GM04503 (cell line): ENCODE measurements at regions not wholly inside any gene's neighbourhood (a gene's known extent, or its start where the extent isn't known, plus 50 kb on each side); places are given as distances from the start of the nearest gene placed in this dataset.
A peak's percentile ranks its signal among the peaks of the same experiment; 100 is the strongest.
"Not testable (repeated sequence)": the region's sequence is repeated elsewhere in the genome, so short reads cannot be mapped to it uniquely, and the experiment has no call there.

Experiments used
- DNase-seq: peaks from one replicate; pipeline ENCODE4 v3.0.0-alpha.2; 2012; ENCODE audit warnings: low read depth

DNA sequence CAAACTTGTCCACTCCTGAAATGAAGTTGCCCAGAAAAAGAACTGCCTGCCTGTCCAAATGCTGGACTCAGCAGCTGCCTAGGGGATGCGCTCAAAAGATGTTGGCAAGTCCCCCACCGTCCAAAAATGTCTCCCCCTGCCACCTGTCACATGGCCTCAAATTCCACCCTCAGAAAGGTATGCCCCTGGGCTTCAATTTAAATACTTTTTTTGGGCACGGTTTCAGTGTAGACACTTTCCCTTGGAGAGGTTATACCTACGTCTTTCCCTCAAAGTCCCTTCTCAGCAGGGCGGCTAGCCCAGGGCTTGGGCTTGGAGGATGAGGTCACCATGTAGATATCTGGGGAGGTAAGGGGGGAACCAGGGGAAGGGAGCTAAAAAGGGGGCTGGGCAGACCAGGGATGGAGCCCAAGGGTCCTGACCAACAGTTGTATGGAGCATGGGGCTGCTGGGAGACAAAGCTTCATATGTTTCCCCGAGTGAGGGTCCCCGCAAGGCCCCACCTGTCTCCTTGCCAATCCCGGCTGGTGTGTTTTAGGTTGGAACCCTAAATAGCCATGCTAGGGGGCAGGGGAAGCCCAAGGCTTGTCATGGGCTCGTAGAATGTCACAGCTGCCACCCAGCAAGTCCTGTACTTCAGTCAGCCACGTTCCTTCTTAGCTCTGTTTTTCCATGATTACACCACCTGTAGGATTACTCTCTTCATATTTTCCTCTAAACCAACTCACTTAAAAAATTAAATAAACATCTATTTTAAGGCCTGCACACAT, 131.2 kb upstream of the TBX3 start:
- DNase-seq: no peak

DNA sequence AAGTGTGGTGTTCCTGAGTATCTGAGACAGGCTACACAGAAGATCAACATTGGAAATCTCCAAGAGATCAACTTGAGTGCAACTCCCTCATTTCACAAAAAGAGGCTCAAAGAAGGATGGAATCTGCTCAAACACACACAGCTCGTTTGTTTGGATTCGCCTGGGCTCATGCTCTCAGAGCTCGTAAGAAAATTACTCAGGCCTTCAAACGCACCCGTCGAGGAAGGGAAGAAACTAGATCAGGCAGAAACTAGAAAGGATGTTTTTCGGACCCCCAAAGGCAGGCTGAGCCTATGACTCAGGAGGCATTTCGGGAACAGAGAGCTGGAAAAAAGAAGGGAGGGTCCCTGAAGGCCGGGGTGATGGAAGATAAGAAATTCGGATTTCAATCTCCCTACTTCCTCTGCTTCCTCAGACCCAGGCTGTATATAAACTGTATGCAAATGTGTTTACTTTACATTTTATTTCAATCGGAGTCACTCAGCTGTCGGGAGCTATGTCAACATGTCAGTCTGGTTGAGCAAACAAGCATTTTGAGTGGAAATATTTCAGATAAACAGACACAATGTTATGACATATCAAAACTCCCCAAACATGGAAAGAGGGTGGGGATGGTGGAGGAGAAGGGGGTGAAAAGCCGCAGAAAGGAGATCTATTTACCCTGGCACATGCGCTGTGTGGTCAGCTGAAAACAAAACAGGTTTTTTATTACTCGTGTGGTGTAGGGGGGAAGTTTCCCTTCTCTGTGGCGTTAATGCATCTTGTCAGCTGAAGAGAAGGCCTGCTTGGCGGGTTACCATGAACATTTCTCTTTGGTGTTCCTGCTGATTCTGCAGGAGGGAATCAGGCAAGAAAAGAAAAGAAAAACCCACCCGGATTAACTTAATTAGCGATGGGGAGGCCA, 129.1 kb upstream of the TBX3 start:
- no peak for DNase-seq

DNA sequence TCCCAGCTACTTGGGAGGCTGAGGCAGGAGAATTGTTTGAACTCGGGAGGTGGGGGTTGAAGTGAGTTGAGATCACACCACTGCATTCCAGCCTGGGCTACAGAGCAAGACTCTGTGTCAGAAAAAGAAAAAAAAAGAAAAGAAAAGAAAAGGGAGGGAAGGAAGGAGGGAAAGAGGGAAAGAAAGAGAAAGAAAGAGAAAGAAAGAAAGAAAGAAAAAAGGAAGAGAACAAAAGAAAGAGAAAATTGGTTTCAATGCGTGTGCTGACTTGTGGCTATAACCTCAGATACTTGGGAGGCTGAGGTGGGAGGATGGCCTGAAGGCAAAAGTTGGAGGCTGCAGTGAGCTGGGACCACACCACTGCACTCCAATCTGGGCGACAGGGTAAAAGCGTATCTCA, 128.4 kb upstream of the TBX3 start:
- no peak for DNase-seq

DNA sequence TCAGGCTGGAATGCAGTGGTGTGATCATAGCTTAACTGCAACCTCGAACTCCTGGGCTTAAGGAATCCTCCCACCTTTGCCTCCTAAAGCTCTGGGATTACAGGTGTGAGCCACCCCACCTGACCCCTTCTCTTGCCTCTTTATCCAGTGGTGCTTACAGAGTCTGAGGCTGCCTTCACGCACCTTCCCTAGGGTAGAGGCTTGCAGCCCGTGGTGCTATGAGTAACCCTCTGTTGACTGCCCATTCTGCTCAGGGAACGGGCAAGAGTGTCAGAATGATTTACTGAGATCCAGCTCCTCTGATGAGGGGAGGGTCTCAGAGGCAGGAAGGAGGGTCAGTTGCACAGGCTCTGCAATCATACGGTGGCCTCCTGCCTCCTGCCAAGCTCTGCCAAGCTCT, 125.1 kb upstream of the TBX3 start:
- no peak for DNase-seq

DNA sequence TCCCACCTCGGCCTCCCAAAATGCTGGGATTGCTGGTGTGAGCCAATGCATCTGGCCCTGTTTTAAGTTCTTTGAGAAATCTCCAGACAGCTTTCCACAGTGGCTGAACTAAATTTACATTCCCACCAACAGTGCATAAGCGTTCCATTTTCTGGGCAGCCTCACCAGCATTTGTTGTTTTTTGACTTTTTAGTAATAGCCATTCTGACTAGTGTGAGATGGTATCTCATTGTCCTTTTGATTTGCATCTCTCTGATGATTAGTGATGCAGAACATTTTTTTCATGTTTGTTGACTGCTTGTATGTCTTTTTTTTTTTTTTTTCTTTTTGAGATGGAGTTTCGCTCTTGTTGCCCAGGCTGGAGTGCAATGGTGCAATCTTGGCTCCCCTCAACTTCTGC, 117.4 kb upstream of the TBX3 start:
- DNase-seq: not testable (repeated sequence)

DNA sequence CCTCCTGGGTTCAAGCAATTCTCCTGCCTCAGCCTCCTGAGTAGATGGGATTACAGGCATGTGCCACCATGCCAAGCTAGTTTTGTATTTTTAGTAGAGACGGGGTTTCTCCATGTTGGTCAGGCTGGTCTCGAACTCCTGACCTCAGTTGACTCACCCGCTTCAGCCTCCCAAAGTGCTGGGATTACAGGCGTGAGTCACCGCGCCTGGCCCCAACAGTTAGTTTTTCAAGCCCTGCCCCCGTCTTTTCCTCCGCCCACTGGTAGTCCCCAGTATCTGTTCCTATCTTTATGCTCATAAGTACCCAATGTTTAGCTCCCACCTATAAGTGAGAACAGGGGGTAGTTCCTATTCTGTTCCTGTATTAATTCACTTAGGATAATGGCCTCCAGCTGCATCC, 116.6 kb upstream of the TBX3 start:
- DNase-seq: not testable (repeated sequence)

DNA sequence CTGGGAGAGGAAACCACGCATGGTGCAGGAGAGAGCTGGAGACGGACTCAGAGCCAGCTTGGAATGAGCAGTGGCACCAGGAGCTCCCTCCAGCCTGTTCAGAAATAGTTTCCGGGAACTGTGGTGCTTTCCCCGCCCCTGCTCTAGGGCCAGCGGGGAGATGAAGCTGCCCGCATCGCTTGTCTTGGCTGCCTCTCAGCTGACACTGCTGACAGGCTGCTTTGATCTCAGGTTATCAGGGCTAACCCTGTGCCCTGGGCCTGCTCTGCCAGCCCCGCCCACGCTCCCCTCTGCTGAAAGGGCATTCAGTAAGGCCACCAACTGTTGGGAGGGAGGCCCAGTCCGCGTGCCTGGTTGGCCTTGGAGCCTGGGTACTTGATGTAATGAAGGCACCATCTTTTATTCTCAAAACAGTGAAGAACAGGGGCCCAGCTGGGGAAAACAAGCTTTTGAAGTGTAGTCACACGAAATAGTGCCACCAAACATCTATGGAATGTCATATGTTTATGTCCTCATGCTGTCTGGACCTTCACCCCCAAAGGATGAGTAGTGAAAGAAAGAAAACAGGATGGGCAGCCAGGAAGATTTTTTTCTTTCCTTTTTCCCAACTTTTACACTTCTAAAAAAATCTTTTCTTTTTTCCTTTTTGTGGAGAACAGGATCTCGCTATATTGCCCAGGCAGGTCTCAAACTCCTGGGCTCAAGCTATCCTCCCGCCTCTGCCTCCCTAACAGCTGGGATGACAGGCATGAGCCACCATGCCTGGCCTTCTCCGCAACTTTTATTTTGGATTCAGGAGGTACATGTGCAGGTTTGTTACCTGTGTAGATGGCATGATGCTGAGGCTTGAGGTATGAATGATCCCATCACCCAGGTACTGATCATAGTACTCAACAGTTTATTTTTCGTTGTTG, 115.9 kb upstream of the TBX3 start:
- peak; percentile 29 for DNase-seq

DNA sequence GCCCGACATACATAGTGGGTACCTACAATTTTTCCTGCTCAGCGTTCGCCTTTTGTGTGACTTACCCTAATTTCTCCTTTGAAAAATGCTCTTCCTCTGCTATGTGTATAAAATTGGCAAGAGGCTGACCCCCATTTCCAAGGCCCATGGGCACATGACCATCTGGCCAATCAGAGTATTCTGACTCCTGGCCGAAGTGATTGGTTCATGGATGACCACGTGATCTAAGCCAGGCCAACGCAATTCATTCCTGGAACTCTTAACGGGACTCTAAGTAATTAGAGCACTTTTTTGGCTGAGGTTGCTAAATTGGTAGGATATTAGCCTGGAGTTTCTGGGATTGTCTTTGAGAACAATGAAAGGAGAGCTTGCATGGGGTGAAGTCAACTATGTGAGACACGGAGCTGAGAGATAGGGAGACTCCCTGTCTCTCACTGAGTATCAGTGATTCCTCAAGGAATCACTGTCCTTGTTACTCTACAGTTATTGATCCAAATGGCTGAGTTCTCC, 110.1 kb upstream of the TBX3 start:
- no peak for DNase-seq

DNA sequence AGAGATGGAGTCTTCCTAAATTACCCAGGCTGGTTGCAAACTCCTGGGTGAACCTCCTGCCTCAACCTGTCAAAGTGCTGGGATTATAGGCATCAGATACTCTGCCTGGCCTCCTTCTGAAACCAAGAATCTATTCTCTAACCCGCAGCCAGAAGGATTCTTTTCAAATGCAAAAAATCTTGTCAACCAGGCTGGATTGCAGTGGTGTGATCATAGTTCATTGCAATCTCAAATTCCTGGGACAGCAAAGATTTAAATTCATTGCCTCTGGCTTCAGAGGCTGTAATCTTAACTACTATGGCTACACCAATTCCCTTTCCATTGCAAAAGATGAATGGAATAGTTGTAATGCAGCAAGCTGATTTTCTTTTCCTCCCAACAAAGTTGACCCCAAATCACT, 106.3 kb upstream of the TBX3 start:
- no peak for DNase-seq

DNA sequence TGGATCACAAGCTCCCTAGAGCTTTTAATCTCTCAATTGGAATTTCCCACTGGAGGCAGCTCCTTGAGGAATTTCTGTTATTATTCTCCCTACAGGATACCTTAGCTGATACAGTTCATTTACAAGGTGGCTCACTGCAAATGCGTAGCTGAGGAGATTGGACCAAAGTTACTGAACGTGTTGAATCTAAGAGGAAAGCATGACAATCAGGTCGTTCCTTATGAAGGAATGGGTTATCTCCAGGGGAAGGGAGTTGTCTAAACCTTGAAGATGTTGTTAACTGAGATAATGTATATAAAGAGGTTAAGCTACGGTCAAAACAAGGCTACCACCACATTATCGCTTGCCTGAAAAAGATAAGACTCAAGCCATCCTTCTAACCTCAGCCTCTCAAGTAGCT, 105.8 kb upstream of the TBX3 start:
- no peak for DNase-seq

DNA sequence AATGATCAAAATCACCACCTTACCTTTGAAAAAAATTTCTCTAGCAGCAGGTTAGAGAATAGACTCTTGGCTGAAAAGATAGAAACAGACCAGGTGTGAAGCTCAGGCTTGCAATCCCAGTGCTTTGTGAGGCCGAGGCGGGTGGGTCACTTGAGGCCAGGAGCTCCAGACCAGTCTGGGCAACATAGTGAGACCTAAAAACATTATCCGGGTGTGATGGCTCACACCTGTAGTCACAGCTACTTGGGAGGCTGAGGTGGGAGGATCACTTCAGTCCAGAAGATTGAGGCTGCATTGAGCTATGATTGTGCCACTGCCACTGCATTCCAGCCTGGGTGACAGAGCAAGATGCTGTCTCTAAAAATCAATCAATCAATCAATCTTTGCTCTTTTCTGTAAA, 105.3 kb upstream of the TBX3 start:
- no peak for DNase-seq

DNA sequence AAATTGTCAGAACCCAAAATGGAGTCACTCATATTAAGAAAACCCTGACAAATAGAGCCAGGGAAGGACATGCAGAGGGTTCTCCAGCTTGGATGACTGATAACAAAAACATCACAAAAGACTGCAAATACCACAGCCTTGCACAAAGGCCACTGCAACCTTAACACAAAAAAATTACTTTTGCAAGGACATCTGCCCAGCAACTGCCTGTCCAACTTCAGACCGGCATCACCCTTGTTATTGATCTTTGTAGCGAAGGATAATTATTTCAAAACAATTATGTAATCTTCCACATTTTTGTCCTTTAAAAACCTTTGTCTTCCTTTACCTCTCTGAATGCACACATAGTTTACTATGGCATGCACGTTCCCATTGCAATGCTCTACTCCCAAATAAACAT, 100.6 kb upstream of the TBX3 start:
- DNase-seq: no peak

DNA sequence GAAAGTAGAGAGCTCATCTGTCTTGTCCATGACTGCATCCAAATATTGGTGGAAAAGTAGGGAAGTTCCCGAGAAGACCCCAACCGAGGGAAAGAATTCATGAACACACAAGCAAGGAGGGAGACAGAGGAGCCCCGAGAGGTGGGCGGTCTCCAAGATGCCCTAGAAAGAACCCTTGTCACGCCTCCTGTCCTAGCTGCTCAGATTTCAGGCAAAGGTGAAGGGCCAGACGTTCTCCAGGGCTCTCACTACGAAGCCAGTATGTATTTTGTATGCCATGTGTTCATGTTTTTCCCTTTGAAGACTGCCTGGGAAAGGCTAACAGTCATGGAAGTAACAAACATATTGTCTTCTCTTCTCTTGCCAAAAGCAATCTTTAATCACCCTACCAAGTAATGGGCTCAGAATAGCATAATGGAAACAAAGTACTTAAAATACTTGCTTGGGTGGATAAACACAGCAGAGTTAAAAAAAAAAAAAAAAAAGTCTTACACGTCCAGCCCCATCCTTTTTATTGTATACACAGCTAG, 99.2 kb upstream of the TBX3 start:
- DNase-seq: no peak

DNA sequence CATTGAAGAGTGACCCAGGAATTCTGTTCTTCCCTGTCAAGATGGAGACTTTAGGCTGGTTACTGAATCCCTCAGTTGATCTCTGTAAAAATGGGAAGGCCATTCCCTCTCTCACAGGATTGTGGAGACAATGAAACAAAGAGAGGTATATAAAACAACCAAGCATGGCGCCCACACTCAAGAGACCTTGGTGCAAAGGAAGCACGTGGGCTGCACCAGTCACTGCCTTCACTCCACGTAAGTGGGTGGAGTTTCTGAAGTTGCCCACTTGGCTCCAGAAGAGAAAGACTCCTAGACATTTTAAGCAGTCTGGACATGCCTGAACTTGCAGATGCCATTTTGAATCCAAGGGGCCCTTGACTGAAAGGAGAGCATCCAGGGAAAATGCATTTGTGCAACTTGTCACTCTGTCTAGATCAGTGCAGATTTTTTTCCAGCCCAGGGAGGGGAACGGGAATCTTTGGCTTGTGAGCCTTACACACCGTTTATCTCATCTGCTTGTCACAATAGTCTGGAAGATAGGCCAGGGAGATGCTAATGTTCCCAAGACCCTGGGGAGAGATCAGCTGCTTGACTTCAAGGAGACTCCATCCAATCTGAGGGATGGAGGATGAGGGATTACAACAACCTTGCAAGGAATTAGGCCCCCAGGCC, 96.9 kb upstream of the TBX3 start:
- no peak for DNase-seq

DNA sequence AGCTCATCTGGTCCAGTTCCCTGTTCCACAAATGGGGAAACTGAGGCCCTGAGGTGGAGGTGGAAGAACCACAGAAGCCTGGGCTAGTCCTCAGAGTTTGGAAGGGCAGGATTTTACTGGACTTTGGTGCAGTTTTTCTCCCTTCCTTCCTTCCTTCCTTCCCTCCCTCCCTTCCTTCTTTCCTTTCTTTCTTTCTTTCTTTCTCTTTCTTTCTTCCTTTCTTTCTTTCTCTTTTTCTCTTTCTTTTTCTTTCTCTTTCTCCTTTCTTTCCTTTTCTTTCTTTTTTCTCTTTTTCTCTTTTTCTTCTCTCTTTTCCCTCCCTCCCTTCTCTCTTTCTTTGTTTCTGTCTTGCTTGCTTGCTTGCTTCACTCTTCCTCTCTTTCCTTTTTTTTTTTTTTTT, 95.7 kb upstream of the TBX3 start:
- DNase-seq: no peak

DNA sequence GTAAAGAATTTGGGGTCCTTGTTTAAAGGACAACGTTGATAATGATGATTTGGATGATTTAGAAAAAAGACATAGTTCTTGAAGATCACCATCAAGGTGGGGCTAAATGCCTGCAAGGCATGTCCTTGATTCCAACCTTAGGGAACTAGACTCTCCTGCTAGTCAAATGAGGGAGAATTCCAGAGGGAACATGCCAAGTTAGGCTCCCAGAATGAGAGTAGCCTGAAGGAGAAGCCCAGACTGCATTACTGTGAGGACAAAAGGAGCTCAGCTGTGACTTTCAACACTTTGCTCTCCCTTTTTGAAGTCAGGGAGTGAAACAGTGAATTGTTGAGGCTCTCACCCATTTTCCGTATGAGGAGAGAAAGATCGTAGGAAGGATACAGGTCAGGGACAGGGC, 95.2 kb upstream of the TBX3 start:
- DNase-seq: no peak

DNA sequence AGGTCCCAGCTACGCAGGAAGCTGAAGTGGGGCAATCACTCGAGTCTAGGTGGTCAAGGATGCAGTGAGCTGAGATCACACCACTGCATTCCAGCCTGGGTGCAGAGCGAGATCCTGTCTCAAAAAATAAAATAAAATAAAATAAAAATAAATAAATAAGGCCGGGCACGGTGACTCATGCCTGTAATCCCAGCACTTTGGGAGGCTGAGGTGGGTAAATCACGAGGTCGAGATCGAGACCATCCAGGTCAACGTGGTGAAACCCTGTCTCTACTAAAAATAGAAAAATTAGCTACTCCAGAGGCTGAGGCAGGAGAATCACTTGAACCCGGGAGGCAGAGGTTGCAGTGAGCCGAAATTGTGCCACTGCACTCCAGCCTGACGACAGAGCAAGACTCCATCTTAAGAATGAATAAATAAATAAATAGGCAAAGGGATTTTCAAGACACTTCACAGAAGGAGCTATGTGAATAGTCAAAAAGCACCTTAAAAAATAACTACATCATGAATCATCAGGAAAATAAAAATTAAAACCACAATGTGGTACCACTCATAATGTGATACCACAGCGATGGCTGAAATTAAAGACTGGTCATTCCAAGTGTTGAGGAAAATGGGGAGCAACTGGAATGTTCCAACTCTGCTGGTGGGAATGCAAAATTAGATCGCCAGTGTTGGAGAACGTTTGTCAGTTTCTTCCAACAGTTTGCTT, 92.9 kb upstream of the TBX3 start:
- no peak for DNase-seq

DNA sequence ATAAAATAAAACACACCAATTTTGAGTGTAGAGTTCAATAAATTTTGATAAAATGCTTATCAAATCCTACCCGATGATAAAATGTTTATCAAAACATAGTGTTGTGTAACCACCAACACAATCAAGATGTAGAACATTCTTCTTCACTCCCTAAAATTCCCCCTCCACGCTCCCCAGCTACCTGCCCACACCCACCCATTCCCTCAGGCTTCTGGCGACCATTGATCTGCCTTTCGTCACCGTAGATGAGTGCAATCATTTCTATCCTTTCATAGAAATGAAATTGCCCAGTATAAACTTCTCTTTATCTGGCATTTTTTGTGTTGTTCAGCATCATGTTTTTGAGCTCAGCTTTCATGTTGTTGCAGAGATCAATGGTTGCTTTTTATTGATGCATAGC, 90.7 kb upstream of the TBX3 start:
- DNase-seq: no peak

DNA sequence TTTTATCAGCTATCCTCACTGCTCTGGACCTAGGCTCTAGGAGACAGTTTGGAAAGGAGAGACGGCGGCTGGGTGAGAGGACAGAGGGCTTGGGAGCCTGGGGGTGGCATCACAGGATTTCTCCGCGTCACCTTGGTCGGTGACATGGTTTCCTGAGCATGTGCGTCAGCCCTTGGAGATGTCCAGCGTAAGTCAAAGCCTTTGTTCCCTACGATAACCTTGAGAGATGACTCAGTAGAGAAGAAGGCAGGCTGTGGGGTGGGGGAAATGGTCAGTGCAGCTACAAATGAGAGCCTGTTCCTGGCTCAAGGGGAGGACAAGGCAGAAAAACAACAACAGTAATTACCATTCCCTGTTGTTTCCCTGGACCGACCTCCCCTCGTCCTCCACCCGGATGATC, 90.2 kb upstream of the TBX3 start:
- DNase-seq: no peak

DNA sequence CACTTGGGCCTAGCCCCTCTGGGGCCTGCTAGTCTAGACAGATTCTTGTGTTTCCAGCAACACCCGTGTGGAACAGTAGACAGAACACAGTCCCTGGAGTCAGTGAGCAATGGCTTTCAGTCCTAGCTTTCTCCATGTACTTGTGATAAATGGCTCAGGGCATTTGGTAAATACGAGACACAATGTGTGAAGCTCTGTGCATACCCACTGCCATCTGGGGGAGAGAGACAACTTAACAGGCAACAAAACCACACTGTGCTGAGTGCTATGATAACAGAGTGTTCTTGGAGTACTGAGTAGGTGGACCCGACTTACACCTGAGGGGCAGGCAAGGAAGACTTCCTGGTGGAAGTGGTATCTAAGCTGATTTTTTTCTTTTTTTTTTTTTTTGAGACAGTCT, 86.3 kb upstream of the TBX3 start:
- DNase-seq: no peak

DNA sequence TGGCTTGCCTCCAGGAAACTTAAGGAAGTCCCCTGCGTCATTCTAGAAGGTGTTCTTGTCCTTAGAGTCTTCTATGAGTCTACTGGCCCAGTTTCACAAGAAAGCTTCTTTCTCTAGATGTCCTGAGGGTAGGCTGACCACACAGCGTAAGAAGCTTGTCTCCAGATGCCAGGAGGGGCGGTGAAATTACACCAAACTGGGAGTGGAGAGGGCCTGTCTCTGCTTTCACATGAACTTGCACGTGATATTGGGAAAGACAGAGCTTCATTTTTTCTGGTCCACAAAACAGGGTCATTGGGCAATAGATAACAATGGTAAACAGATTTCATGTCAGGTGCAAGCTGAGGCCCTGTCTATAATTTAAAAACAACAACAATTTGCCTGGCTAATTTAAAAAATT, 85.7 kb upstream of the TBX3 start:
- peak; percentile 67 for DNase-seq
